NCI-H2227 (cell line): ENCODE measurements at regions not wholly inside any gene's neighbourhood (a gene's known extent, or its start where the extent isn't known, plus 50 kb on each side); places are given as distances from the start of the nearest gene placed in this dataset.
A peak's percentile ranks its signal among the peaks of the same experiment; 100 is the strongest.

Experiments
- DNase-seq: peaks from one replicate; lab custom pipeline; 2025; ENCODE audit not compliant: unreplicated experiment; lab: John Stamatoyannopoulos, UW

DNA sequence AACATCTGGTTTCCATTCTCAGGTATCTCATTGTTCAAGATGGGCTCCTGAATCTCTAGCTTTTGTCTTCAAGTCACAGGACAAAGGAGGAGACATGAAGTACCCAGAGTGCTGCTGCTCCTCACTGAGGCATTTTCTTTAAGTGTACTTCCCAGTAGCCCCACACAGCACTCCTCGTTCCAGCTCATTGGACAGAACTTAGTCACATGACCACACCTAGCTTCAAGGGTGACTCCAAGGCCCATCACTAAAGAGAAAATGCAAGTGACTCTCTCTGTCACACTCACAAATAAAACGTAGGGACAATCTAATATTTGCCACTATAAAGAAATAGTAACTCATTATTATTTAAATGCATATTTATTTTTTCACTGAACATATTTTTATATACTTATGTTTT, 58.3 kb upstream of the NEUROD6 start:
- no peak for DNase-seq

DNA sequence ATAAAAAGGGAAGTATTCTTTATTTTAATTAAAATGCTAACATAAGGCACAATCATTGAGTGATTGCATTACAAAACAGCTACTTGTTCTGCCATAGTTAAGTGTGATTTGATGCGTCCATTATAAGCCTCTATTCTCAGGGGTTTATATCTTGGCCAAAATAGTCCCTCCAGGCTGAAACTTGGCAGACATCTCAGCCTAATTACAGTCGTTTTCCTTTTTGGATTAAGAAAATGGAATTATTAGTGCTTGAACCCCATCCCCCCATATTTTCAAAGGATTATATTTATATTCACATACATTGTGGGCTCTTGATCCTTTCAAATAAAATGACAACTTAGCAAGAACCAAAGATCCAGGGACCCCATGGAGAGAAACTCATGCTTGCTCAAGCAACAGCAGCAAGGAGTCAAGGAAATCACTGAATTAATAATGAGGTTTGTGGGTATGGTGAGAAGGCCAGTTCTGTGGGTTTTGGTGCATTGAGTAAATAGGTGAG, 66.7 kb upstream of the NEUROD6 start:
- DNase-seq: no peak

DNA sequence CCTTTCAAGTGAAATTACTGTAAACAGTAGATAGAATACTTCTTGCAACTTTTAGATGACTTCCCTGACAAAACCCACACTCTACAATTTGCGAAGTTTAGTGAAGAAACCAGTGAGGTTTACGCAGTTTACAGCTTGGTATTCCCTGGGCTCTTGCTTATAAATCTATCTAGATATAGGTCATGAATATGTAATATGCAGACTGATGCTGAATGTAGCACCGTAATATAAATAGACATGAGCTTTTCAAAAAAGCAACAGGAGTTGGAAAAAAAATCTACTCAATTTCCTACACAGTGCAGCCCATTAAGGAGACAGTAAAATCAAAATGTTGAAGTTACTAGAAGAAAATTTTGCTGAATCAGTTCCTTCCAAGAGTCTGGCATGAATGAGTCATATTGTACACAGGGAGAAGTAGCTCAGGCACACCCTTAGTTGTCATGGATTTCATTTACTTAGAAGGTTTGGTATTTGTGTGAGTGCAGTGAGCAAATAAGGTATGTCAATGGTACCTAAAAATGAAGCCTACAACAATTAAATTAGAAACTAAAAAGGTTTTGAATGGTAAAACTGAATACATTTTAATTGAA, 67.7 kb upstream of the NEUROD6 start:
- DNase-seq: no peak

DNA sequence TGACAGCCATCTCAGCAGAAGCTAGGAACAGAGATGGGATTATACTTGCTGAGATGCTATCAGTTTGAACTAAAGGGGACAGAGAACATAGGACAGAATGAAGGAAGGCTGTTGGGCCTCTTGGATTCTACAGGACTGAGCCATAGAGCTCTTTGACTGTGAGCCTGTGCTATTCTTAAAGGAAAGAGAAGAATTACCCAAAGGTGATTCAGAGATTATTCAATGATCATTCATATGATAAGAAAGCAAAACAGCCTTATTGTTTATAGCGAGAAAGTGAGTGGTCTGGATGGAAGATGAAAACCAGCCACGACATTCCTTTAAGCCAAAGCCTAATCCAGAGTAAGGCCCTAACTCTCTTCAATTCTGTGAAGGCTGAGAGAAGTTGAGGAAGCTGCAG, 69.7 kb upstream of the NEUROD6 start:
- no peak for DNase-seq

DNA sequence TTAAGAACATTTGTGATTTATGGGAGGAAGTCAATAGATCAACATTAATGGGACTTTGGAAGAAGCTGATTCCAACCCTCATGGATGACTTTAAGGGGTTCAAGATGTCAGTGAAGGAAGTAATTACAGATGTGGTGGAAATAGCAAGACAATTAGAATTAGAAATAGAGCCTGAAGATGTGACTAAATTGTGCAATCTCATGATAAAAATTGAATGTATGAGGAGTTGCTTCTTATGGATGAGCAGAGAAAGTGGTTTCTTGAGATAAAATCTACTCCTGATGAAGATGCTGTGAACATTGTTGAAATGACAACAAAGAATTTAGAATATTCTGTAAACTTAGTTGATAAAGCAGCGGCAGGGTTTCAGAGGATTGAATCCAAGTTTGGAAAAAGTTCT, 70.9 kb upstream of the NEUROD6 start:
- DNase-seq: no peak

DNA sequence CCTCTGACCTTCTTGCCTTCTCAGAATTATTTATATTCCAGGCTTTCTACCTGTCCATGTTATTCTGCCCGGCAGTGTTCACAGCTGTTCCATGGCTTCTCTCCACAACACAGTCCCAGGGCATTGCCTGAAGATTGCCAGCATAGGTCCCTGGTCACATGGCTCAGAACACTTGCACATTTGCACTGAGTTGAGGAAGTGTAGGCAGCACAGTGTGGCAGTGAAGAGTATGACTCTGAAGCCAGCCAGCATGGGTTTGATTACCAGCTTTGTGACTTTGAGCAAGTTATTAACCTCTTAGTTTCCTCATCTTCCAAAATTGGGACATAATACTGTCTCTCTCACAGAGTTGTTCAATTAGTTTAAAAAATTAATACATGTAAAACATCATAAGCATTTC, 73.2 kb upstream of the NEUROD6 start:
- DNase-seq: no peak

DNA sequence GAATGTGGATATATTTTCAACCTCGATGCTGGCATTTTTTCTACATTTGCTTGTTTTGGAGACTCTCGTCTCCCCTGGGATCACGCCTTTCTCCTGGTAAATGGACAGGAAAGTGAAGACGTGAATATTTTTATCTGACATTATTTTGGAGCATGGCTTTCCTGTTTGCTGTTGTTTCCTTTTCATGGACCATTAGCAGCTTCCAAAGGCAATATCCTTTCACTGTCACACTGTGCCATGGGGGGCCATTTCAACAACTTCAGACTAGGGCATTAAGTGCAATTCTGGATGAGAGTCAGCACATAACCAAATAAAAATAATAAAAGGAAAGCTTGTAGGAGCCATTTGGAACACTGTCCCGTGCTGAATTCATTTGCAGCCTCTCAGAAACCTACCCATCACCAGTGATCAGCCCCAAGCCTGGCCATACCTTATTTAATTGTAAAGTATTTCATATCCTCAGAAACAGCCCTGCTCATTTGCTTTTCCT, 75.9 kb upstream of the NEUROD6 start:
- DNase-seq: no peak

DNA sequence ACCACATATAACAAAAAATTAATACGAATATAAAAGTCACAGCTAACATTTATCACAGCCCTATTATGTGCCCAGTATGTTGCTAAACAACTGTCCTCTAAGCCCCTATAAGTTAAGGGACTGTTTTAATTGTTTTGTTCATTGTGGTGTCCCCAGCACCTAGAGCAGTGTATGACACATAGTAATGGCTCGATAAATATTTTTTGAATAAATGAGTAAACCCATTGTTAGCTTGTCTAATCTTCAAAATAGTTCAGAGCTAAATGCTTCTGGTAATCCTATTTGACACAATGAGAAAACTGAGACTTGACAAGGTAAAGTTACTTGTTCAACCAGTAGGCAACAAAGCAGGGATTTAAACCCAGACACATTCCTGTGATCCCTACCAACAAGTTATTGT, 78.4 kb upstream of the NEUROD6 start:
- DNase-seq: no peak

DNA sequence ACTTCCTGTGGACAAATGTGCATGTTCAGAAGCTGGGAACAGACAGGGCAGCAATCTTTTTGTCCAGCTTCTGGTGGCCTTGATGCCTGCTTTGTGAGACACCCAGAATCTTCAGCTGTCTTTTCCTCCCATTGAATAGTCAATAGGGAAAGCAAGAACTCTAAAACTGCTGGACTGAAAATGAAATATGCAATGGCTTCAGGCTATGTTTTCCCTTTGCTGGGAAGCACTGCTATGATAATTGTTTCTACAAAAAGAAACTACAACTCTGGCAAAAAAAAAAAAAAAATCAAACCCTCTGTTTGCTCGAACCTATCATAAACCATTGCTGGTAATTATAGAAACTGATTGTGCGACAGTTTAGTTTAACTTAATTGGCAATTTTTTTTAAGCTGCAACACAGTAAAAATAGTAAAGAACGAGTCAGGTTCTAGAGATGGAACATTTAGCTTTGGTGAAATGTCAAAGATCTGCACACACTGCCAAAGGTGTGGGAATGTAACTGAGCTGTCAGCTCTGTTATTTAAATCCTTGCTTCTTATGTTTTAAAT, 79.1 kb upstream of the NEUROD6 start:
- no peak for DNase-seq

DNA sequence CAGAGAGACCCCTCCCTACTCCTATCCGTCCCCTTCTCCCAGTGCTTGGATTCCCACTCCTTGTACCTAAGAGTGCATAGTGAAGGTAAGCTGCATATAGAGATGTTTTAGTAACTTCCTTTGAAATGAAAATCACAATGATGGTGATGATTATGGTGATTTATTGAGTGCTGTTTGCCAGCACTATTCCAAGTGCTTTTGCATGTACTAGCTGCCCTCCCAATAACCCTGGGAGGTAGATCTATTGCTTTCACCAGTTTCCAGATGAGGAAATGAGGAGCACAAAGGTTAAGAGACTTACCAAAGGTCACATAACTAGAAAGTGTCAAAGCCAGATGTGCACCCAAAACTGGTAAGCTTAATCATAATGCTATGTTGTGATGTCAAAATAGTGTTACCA, 80.4 kb upstream of the NEUROD6 start:
- no peak for DNase-seq

DNA sequence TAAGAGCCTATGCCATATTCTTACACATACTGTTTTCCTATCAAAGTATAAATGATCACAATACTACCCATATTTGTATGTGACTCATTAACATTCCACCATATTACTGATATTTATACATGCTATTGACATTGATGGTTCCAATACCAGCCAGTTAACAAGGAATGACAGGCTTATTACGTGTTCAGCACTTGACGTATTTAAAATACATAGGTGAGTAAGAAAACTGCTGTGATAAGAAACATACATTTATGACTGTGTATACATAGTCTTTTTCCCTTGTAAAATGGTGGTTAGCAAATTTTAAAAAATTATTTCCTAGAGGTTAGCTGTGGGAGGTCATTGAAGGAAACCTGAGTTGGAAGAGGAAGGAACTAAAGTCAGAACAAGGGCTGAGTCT, 81.1 kb upstream of the NEUROD6 start:
- no peak for DNase-seq

DNA sequence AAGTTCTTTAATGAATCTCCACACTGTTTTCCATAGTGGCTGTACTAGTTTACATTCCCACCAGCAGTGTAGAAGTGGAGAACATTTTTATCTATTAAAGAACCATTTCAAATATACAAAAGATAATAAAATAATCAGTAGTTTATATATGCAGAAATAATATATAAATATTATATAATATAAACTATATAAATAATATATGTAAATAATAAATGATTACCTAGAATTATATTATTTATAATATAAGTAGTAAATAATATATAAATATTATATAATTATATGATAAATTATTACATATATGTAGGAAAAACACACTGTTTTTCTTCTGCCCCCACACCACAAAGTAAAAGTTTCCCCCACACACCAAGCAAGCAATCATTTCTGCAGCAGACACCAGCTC, 83.5 kb upstream of the NEUROD6 start:
- DNase-seq: no peak

DNA sequence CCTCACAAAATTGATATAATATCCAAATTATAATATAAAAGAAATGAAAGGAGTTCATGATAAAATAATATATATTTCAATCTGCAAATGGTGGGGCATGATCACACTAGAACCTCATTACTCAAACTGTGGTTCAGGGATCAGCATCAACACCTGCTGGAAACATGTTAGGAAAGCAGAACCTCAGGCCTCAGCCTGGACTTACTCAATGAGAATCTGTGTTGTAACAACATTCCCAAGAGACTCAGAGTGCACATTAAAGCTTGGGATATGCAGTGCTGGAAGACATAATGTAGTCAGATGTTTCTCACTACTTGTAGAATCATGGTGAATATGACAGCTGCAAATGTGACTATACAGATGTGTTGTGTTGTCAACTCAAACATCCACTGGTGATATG, 81.7 kb upstream of the ITPRID1 start:
- DNase-seq: no peak

DNA sequence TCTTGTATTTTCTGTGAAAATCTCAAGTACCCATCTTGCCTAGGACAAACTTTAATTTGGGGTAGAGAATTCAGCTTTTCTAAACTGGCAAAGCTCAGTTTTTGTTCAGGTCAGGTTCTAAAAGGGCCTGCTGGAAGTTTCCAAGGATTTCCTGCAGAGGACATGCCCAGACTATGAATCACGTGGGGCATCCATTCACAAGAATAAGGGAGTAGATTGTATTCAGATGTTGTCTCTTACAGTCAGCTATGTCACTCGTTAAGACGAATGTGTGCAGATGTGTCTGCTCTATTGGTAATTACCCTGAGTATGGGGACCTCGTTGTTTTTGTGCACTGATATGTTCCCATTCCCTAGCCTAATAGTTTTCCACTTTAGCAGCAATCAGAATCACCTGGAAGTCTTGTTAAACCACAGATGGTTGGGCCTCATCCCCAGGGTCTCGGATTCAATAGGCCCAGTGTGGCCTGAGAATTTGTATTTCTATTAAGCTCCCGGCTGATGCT, 81.0 kb upstream of the ITPRID1 start:
- no peak for DNase-seq

DNA sequence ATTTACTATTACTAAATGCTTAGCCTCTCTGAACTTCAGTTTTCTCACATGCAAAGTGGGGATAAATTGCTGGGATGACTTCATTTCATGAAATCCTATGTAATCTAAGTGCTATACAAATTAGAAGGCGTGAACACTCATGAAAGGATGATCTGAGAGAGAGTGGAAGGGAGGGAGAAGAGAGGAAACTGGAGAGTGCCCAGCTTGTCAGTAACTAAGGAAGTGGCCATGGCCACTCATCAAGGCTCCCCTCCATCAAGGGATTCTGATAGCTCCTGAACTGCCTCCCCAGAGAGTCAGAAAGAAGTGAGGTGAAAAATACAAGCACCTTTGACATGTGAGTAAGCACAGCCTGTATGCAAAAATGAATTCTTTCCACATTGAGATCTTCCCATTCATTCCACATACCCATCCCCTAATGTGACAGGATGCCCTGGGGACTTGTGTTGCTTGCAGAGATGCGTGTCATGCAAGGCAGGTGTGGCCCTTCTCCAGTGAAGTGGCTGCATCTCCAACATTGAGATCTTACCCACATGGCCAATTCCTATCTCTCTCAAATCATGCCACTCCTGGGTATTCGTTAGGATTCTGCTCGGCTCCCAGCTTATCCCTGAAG, 76.5 kb upstream of the ITPRID1 start:
- no peak for DNase-seq

DNA sequence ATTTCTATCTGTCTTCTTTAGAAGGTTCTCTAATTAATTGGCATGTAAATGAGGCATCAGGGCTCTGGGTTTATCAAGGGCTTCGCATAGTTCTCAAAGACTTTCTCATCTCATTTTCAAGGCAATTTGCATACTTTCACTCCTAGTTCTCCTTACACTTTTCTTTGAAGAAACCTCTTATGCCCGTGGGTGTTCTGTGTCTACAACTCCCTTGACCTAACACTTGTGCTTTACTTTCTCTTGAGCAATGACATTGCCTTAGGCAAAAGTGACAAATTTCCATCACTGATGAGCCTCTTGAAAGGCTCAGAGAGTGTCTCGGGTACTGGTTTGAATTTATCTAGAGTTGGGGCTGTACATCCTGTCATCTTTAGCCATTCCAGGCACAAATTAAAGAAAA, 74.7 kb upstream of the ITPRID1 start:
- DNase-seq: no peak

DNA sequence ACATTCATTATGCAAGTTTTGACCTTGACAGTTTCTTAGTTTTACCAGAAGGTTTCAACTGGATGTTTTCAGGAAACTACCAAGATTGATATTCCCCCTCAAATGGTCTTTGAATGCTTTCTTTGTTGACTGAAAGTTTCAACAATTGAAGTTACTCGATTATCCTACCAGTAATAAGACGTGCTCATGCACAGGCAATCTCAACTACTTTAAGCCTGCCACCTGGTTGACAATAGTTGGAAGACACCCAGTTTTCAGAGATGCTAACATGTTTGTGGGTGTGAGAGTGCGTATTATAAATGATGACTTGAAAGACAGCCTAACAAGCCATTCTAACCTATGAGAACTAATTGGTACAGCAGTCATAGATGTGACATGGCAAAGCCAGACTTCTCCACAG, 73.4 kb upstream of the ITPRID1 start:
- no peak for DNase-seq

DNA sequence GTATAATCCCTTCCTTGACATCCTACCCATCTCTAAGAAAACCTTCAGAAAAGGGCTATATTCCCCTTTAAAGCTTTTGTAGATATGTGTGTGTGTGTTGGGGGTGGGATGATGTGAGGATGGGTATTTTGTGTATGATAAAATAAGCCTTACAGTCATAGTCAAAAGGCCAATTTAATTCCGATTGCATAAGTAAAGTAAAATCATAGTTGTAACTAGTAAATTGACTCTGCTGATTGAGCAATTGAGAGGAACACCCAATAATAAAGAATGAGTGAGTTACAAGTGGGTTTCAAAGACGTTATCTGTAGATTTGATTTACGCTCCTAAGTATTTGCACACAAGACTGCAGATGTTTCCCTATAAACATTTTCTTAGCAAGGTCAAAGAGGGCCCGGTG, 71.3 kb upstream of the ITPRID1 start:
- no peak for DNase-seq

DNA sequence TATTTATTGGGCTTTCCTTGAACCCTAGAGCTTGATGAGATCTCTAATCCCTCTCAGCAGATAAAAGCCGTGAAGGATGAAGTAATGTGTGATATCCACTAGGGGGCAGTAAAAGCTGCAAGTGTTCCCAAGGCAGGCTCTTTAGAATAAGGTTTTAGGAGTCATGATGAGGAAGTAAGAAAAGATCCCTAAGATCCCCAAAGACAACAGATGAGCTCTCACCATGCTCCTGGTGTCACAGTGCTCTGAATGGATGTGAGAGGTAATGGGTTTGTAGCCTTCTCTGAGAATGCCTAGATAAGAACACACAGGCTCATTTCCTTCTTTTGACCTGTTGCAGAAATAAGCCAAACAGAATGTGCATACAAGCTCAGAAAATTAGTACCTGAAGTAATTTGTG, 70.4 kb upstream of the ITPRID1 start:
- peak; percentile 65 for DNase-seq

DNA sequence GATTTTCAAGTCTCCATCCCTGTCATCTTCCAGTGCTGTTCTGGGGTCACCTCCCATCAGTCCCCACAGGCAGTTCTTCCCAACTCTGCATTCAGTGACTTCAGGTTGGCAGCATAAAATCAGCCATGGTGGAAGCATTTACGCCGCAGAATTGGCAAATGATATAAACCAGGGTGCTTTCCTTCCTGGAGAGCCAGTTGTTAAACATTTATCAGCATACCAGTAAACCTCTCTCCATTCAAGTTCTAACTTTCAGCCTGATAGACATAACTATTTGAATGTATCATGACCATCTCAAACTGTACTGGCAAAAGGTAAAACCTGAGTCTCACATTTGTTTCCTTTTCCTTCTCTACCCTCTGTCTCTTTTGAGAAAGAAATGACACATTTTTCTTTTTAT, 69.7 kb upstream of the ITPRID1 start:
- DNase-seq: no peak

DNA sequence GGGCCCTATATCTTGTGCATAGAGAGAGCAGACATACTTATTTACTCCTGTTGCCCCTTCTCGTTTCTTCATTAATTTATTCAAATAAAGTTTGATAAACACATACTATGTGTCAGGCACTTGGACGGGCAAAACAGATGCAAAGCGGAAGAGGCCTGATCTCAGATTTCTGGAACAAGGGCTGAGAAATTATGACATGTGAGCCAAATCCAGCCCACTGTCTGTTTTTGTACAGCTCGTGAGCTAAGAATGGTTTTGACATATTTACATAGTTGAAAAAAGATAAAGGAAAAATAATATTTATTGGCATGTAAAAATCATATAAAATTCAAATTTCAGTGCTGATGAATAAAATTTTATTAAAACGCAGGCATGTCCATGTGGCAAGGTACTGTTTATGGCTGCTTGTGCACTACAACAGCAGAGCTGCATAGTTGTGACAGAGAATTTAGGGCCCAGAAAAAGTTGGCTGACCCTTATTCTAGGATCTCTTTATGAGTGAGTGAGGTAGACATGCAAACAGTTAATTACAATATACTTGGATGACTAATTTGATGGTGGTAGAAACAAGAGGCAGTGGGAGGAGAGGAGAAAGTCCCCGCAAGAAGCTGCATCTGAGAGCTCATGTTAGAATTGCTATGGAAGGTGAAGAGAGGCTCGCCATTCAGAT, 68.1 kb upstream of the ITPRID1 start:
- DNase-seq: no peak

DNA sequence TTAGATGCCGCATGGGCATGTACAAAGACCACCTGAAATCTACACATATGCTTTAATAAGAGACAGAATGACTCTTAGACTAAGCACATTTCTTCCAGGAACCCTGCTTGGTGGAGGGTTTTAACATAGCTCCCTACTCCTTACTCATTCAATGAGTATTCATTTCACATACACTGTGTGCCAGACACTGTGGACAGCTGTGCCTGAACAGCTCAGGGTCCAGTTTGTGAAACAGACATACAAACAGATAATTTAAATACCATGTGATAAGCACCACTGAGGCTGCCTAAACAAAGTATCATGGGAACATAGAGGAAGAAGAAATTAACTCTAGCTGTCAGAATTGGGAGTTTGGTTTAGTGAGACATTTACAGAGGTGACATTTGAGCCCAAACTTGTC, 65.2 kb upstream of the ITPRID1 start:
- DNase-seq: no peak
